Fibroblast of lung (primary cell): ENCODE measurements at regions not wholly inside any gene's neighbourhood (a gene's known extent, or its start where the extent isn't known, plus 50 kb on each side); places are given as distances from the start of the nearest gene placed in this dataset.

Experiments
- DNase-seq, 2 donors: peaks; one replicate each; pipeline versions ENCODE4 v3.0.0 to v3.0.0-alpha.2; 2010; ENCODE audit warnings: low read depth in 2 of 2
- H2AFZ ChIP-seq: 2 replicates; pipeline ENCODE4 v1.5.1; 2012; ENCODE audit warnings: low read length, control low read depth, inconsistent platforms
- H3K27ac ChIP-seq: 2 replicates; pipeline ENCODE4 v1.5.1; 2011; ENCODE audit warnings: low read length, control low read depth; ENCODE audit not compliant: insufficient read depth
- H3K27me3 ChIP-seq: 2 replicates; pipeline ENCODE4 v1.5.1; 2011; ENCODE audit warnings: mild to moderate bottlenecking, low read length; ENCODE audit not compliant: control insufficient read depth, insufficient read depth
- H3K36me3 ChIP-seq: 2 replicates; pipeline ENCODE4 v1.5.1; 2011; ENCODE audit warnings: low read length; ENCODE audit not compliant: control insufficient read depth, insufficient read depth
- H3K4me1 ChIP-seq: 2 replicates; pipeline ENCODE4 v1.5.1; 2011; ENCODE audit warnings: low read length; ENCODE audit not compliant: control insufficient read depth, insufficient read depth; ENCODE audit errors: extremely low read depth
- H3K4me2 ChIP-seq: 2 replicates; pipeline ENCODE4 v1.5.1; 2011; ENCODE audit warnings: low read length, control low read depth; ENCODE audit not compliant: insufficient read depth; ENCODE audit errors: extremely low read depth
- H3K4me3 ChIP-seq, 4 experiments: fragments of 200-600 bp in 1 of 4; sonication (generic) in 1 of 4; replicated peaks in 1 of 4; 2 replicates each; pipeline ENCODE4 v1.5.1; 2011 to 2016; ENCODE audit warnings: low read length in 4 of 4, low read depth in 3 of 4, mild to moderate bottlenecking in 3 of 4, control low read depth in 2 of 4, inconsistent platforms in 1 of 4, mixed read lengths in 1 of 4; ENCODE audit not compliant: insufficient read depth in 1 of 4; ENCODE audit errors: control extremely low read depth in 1 of 4
- H3K79me2 ChIP-seq: 2 replicates; pipeline ENCODE4 v1.5.1; 2012; ENCODE audit warnings: mild to moderate bottlenecking, low read length, inconsistent platforms; ENCODE audit not compliant: control insufficient read depth, insufficient read depth
- H3K9ac ChIP-seq: 2 replicates; pipeline ENCODE4 v1.5.1; 2011; ENCODE audit warnings: mild to moderate bottlenecking, low read length, control low read depth; ENCODE audit not compliant: insufficient read depth
- H3K9me3 ChIP-seq: 2 replicates; pipeline ENCODE4 v1.5.1; 2012; ENCODE audit warnings: low read depth, low read length; ENCODE audit not compliant: control insufficient read depth, insufficient read depth
- H4K20me1 ChIP-seq: 2 replicates; pipeline ENCODE4 v1.5.1; 2011; ENCODE audit warnings: low read length; ENCODE audit not compliant: control insufficient read depth, insufficient read depth; ENCODE audit errors: extremely low read depth
- CTCF ChIP-seq, 2 donors: IDR thresholded peaks in 1 of 2; conservative IDR thresholded peaks in 1 of 2; 1 replicate in 1 of 2; 2 replicates in 1 of 2; pipeline ENCODE4 v1.5.1; 2011 to 2012; ENCODE audit warnings: low read length in 2 of 2, control low read depth in 1 of 2, inconsistent platforms in 1 of 2, low read depth in 1 of 2, mild to moderate bottlenecking in 1 of 2
- EZH2 ChIP-seq: IDR thresholded peaks from 2 replicates; pipeline ENCODE4 v1.5.1; 2012; ENCODE audit warnings: low read length, control low read depth, mild to moderate bottlenecking; ENCODE audit errors: missing control alignments

GRCh38 chr18:37671530-37671929 is 105.9 kb upstream of the CELF4 start:
- Histone ChIP-seq H3K27me3 (no peaks in the 10 kb centered on the region), H3K9me3 (no peaks in the 10 kb centered on the region), H3K4me2 (no peak overlapping the region), H3K27ac (no peak overlapping the region), H3K36me3 (no peaks in the 10 kb centered on the region), H2AFZ (no peak overlapping the region), H4K20me1 (no peaks in the 10 kb centered on the region), H3K4me3 (no peak overlapping the region), H3K79me2 (no peaks in the 10 kb centered on the region), H3K4me1 (no peaks in the 10 kb centered on the region), H3K9ac (no peak overlapping the region)
- DNase-seq, result no peak
- TF ChIP-seq CTCF (conservative IDR thresholded peaks at IDR 0.05 in 1 of 2, IDR thresholded peaks at IDR 0.05 in 1 of 2; ENCODE audit: low read depth in 1 of 2, low read length in 2 of 2) (no peak), EZH2 (no peak)

GRCh38 chr18:37671119-37671518 is 105.5 kb upstream of the CELF4 start:
- Histone ChIP-seq H3K27ac (no peak overlapping the region), H3K9me3 (no peaks in the 10 kb centered on the region), H3K4me3 (no peak overlapping the region), H3K36me3 (no peaks in the 10 kb centered on the region), H3K4me2 (no peak overlapping the region), H4K20me1 (no peaks in the 10 kb centered on the region), H3K27me3 (no peaks in the 10 kb centered on the region), H2AFZ (no peak overlapping the region), H3K9ac (no peak overlapping the region), H3K79me2 (no peaks in the 10 kb centered on the region), H3K4me1 (no peaks in the 10 kb centered on the region)
- TF ChIP-seq CTCF (conservative IDR thresholded peaks at IDR 0.05 in 1 of 2, IDR thresholded peaks at IDR 0.05 in 1 of 2; ENCODE audit: low read depth in 1 of 2, low read length in 2 of 2) (no peak), EZH2 (no peak)
- DNase-seq, result no peak

- Histone ChIP-seq H4K20me1 (no peaks in the 10 kb centered on the region), H3K27ac (no peak overlapping the region), H3K9me3 (no peaks in the 10 kb centered on the region), H3K36me3 (no peaks in the 10 kb centered on the region), H3K4me3 (no peak overlapping the region), H3K4me2 (no peak overlapping the region), H3K9ac (no peak overlapping the region), H3K4me1 (no peaks in the 10 kb centered on the region), H3K79me2 (no peaks in the 10 kb centered on the region), H2AFZ (no peak overlapping the region), H3K27me3 (no peaks in the 10 kb centered on the region)
- no peak for TF ChIP-seq EZH2
- no peak for TF ChIP-seq CTCF (conservative IDR thresholded peaks at IDR 0.05 in 1 of 2, IDR thresholded peaks at IDR 0.05 in 1 of 2; ENCODE audit: low read depth in 1 of 2, low read length in 2 of 2)
- DNase-seq, result no peak
These were observed 104.5 kb upstream of the CELF4 start for GRCh38 chr18:37669991-37670534.
